Tibial nerve (tissue), 3 donors: ENCODE measurements at regions not wholly inside any gene's neighbourhood (a gene's known extent, or its start where the extent isn't known, plus 50 kb on each side); places are given as distances from the start of the nearest gene placed in this dataset.

Experiments
- POLR2A ChIP-seq, 2 donors: fragments of 450-650 bp; IDR thresholded peaks; one replicate each; pipeline ENCODE4 v1.6.1; 2017; ENCODE audit warnings: antibody characterized with exemption in 2 of 2, mild to moderate bottlenecking in 2 of 2, moderate library complexity in 2 of 2
- TF ChIP-seq, protein P1 (sequence below), 5 experiments: fragments of 200-600 bp in 3 of 5; fragments of 450-650 bp in 2 of 5; sonication (generic) in 3 of 5; IDR thresholded peaks; one replicate each; pipeline ENCODE4 v1.5.1; 2016 to 2019; ENCODE audit warnings: antibody characterized with exemption in 5 of 5, mild to moderate bottlenecking in 3 of 5, moderate library complexity in 2 of 5

DNA sequence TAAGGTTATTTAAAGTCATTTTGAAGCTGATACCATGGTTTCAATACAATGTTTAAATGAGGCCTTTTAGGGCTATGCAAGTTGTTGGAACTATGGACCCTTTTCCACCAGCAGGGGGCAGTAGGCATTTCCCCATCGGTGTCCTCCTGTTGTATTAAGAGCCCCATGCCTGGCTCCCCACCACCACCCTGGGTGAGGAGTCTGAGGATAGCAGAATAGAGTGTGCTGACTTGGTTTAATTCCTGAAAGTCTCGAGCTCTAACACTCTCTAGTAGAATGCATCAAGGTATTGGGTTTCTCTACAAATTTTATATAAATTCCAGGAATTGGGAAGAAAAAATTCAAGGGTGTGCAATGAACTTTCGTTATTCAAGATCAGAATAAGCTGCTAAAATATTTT, 234.8 kb upstream of the JADE1 start:
- TF ChIP-seq POLR2A (IDR thresholded peaks at IDR 0.05) = no peak
- TF ChIP-seq, protein P1, sequence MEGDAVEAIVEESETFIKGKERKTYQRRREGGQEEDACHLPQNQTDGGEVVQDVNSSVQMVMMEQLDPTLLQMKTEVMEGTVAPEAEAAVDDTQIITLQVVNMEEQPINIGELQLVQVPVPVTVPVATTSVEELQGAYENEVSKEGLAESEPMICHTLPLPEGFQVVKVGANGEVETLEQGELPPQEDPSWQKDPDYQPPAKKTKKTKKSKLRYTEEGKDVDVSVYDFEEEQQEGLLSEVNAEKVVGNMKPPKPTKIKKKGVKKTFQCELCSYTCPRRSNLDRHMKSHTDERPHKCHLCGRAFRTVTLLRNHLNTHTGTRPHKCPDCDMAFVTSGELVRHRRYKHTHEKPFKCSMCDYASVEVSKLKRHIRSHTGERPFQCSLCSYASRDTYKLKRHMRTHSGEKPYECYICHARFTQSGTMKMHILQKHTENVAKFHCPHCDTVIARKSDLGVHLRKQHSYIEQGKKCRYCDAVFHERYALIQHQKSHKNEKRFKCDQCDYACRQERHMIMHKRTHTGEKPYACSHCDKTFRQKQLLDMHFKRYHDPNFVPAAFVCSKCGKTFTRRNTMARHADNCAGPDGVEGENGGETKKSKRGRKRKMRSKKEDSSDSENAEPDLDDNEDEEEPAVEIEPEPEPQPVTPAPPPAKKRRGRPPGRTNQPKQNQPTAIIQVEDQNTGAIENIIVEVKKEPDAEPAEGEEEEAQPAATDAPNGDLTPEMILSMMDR (IDR thresholded peaks at IDR 0.05) = peak; percentile 22 to 54 (median 38)
